ENCODE measurements at regions not wholly inside any gene's neighbourhood (a gene's known extent, or its start where the extent isn't known, plus 50 kb on each side); places are given as distances from the start of the nearest gene placed in this dataset.

DNA sequence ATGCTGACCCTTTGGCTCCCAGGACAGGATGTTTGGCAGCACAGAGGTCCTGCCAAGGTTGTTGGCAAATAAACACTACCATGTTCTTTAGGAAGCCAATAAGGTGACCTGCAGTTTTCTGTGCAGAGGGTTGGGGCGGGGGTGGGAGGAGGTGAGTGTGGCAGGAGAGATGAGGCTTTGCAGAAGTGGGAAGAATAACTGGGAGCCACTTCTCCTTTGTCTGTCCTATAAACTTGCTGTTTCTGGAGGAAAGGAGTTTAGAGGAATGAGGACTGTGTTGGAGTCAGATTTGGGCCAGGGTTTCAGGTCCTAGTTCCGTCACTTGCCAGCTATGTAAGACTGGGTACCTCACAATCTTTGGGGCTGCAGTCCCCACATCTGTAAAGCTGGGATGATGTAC is 187.6 kb upstream of the SPRED2 start:
- no peaks in the 10 kb centered on the region for H3K9me3 ChIP-seq (ENCODE audit: insufficient read depth, low read length)
- H3K27ac ChIP-seq (ENCODE audit: low read depth, low read length): no peak overlapping the region
- H3F3A ChIP-seq (ENCODE audit: insufficient read depth): no peaks in the 10 kb centered on the region
- no peak overlapping the region for H3K4me2 ChIP-seq (ENCODE audit: low read depth, low read length, poor library complexity, severe bottlenecking)
- no peaks in the 10 kb centered on the region for H3K79me2 ChIP-seq (ENCODE audit: insufficient read depth, low read length)
- H2AFZ ChIP-seq (ENCODE audit: low read depth, low read length, severe bottlenecking): no peak overlapping the region
- H3K9ac ChIP-seq (ENCODE audit: low read length): no peak overlapping the region
- H3K36me3 ChIP-seq (ENCODE audit: low read length): no peaks in the 10 kb centered on the region
- no peaks in the 10 kb centered on the region for H3K9me2 ChIP-seq (replicated peaks; ENCODE audit: insufficient read depth, low read length)
- H3K4me3 ChIP-seq (ENCODE audit: insufficient read depth, low read length, poor library complexity, severe bottlenecking): no peak overlapping the region
- H3K27me3 ChIP-seq (ENCODE audit: low read length): no peaks in the 10 kb centered on the region
- TF ChIP-seq EZH2phosphoT487 (conservative IDR thresholded peaks at IDR 0.05; ENCODE audit: low read length): no peak
- TF ChIP-seq, protein P1, sequence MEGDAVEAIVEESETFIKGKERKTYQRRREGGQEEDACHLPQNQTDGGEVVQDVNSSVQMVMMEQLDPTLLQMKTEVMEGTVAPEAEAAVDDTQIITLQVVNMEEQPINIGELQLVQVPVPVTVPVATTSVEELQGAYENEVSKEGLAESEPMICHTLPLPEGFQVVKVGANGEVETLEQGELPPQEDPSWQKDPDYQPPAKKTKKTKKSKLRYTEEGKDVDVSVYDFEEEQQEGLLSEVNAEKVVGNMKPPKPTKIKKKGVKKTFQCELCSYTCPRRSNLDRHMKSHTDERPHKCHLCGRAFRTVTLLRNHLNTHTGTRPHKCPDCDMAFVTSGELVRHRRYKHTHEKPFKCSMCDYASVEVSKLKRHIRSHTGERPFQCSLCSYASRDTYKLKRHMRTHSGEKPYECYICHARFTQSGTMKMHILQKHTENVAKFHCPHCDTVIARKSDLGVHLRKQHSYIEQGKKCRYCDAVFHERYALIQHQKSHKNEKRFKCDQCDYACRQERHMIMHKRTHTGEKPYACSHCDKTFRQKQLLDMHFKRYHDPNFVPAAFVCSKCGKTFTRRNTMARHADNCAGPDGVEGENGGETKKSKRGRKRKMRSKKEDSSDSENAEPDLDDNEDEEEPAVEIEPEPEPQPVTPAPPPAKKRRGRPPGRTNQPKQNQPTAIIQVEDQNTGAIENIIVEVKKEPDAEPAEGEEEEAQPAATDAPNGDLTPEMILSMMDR (IDR thresholded peaks at IDR 0.05; ENCODE audit: insufficient read depth, low read length, poor library complexity, severe bottlenecking): no peak
- no peaks in the 10 kb centered on the region for H4K20me1 ChIP-seq (ENCODE audit: low read depth, low read length)

DNA sequence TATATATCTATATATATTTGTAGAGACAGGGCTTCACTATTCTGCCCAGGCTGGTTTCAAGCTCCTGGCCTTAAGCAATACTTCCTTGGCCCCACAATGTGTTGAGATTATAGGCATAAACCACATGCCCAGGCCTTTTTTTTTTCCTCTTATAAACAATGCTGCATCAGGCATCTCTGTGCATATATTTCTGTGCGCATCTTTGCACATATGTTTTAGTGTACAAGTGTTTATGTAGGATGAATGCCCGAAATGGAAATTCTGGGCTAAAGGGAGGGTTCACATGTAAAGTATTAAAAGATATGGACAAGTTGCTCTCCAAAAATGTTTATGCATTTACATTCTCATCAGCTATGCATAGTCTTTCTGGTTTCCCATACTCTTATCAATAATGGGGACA is 183.2 kb upstream of the SPRED2 start:
- no peak overlapping the region for H3K4me2 ChIP-seq (ENCODE audit: low read depth, low read length, poor library complexity, severe bottlenecking)
- no peaks in the 10 kb centered on the region for H4K20me1 ChIP-seq (ENCODE audit: low read depth, low read length)
- no peak for TF ChIP-seq EZH2phosphoT487 (conservative IDR thresholded peaks at IDR 0.05; ENCODE audit: low read length)
- TF ChIP-seq, protein P1 (IDR thresholded peaks at IDR 0.05; ENCODE audit: insufficient read depth, low read length, poor library complexity, severe bottlenecking): no peak
- H3K9me2 ChIP-seq (replicated peaks; ENCODE audit: insufficient read depth, low read length): no peaks in the 10 kb centered on the region
- no peak overlapping the region for H2AFZ ChIP-seq (ENCODE audit: low read depth, low read length, severe bottlenecking)
- H3K27ac ChIP-seq (ENCODE audit: low read depth, low read length): no peak overlapping the region
- no peaks in the 10 kb centered on the region for H3K27me3 ChIP-seq (ENCODE audit: low read length)
- H3K79me2 ChIP-seq (ENCODE audit: insufficient read depth, low read length): no peaks in the 10 kb centered on the region
- no peaks in the 10 kb centered on the region for H3K9me3 ChIP-seq (ENCODE audit: insufficient read depth, low read length)
- H3K9ac ChIP-seq (ENCODE audit: low read length): no peak overlapping the region
- H3K36me3 ChIP-seq (ENCODE audit: low read length): no peaks in the 10 kb centered on the region
- no peaks in the 10 kb centered on the region for H3F3A ChIP-seq (ENCODE audit: insufficient read depth)
- no peak overlapping the region for H3K4me3 ChIP-seq (ENCODE audit: insufficient read depth, low read length, poor library complexity, severe bottlenecking)

- no peak overlapping the region for H2AFZ ChIP-seq (ENCODE audit: low read depth, low read length, severe bottlenecking)
- no peaks in the 10 kb centered on the region for H3K9me3 ChIP-seq (ENCODE audit: insufficient read depth, low read length)
- no peak overlapping the region for H3K9ac ChIP-seq (ENCODE audit: low read length)
- no peaks in the 10 kb centered on the region for H3F3A ChIP-seq (ENCODE audit: insufficient read depth)
- H3K27ac ChIP-seq (ENCODE audit: low read depth, low read length): no peak overlapping the region
- H3K4me2 ChIP-seq (ENCODE audit: low read depth, low read length, poor library complexity, severe bottlenecking): no peak overlapping the region
- no peaks in the 10 kb centered on the region for H3K79me2 ChIP-seq (ENCODE audit: insufficient read depth, low read length)
- no peaks in the 10 kb centered on the region for H4K20me1 ChIP-seq (ENCODE audit: low read depth, low read length)
- no peak overlapping the region for H3K4me3 ChIP-seq (ENCODE audit: insufficient read depth, low read length, poor library complexity, severe bottlenecking)
- H3K36me3 ChIP-seq (ENCODE audit: low read length): no peaks in the 10 kb centered on the region
- TF ChIP-seq EZH2phosphoT487 (conservative IDR thresholded peaks at IDR 0.05; ENCODE audit: low read length): no peak
- TF ChIP-seq, protein P1 (IDR thresholded peaks at IDR 0.05; ENCODE audit: insufficient read depth, low read length, poor library complexity, severe bottlenecking): no peak
- no peaks in the 10 kb centered on the region for H3K9me2 ChIP-seq (replicated peaks; ENCODE audit: insufficient read depth, low read length)
- H3K27me3 ChIP-seq (ENCODE audit: low read length): no peaks in the 10 kb centered on the region
Measured at GRCh38 chr2:65613968-65614555, 181.7 kb upstream of the SPRED2 start.
